ENCODE measurements at regions not wholly inside any gene's neighbourhood (a gene's known extent, or its start where the extent isn't known, plus 50 kb on each side); places are given as distances from the start of the nearest gene placed in this dataset.

GRCh38 chr5:106873568-106873967 lies 797.2 kb downstream of the EFNA5 start:
- TF ChIP-seq CTCF (conservative IDR thresholded peaks at IDR 0.05) = no peak
- no peak overlapping the region for H3K27ac ChIP-seq

- no peak for TF ChIP-seq CTCF (conservative IDR thresholded peaks at IDR 0.05)
Measured at GRCh38 chr5:106865279-106865678, 805.5 kb downstream of the EFNA5 start.

GRCh38 chr5:106862450-106863193 lies 808.1 kb downstream of the EFNA5 start:
- no peak for TF ChIP-seq CTCF (conservative IDR thresholded peaks at IDR 0.05)
- H3K27ac ChIP-seq = no peak overlapping the region

More at GRCh38 chr5:106865279-106865678, 805.5 kb downstream of the EFNA5 start:
- H3K27ac ChIP-seq = no peak overlapping the region

GRCh38 chr5:106860398-106861044 lies 810.2 kb downstream of the EFNA5 start:
- H3K27ac ChIP-seq = no peak overlapping the region

GRCh38 chr5:106858616-106859015 lies 812.1 kb downstream of the EFNA5 start:
- H3K27ac ChIP-seq = no peak overlapping the region
- TF ChIP-seq CTCF (conservative IDR thresholded peaks at IDR 0.05) = no peak

More at GRCh38 chr5:106860398-106861044, 810.2 kb downstream of the EFNA5 start:
- no peak for TF ChIP-seq CTCF (conservative IDR thresholded peaks at IDR 0.05)

GRCh38 chr5:106854922-106855321 lies 815.8 kb downstream of the EFNA5 start:
- H3K27ac ChIP-seq = no peak overlapping the region
- TF ChIP-seq CTCF (conservative IDR thresholded peaks at IDR 0.05) = no peak

GRCh38 chr5:106854105-106854687 lies 816.5 kb downstream of the EFNA5 start:
- no peak overlapping the region for H3K27ac ChIP-seq
- no peak for TF ChIP-seq CTCF (conservative IDR thresholded peaks at IDR 0.05)

Measured in VCaP (cell line).